Endothelial cell of umbilical vein (primary cell): ENCODE measurements at regions not wholly inside any gene's neighbourhood (a gene's known extent, or its start where the extent isn't known, plus 50 kb on each side); places are given as distances from the start of the nearest gene placed in this dataset.

ENCODE experiments used
- BruUV-seq: library from RNA; stranded (reverse); fragments of 400-500 nt; replicated peaks from 2 replicates; lab custom pipeline; 2021; lab: Mats Ljungman, UMichigan
- CTCF ChIA-PET: fragments of 300-600, 350-600 bp; sonication (Branson Sonifier 250); formaldehyde crosslinking; loops from one replicate; lab custom pipeline; 2021; ENCODE audit warnings: antibody characterized with exemption, inconsistent platforms; lab: Charles Lee
- POLR2A ChIA-PET: fragments of 300-600, 350-600 bp; sonication (Branson Sonifier 250); formaldehyde crosslinking; loops from one replicate; lab custom pipeline; 2021; ENCODE audit warnings: antibody characterized with exemption, inconsistent platforms; lab: Charles Lee
- DNase-seq: peaks from one replicate; pipeline ENCODE4 v3.0.0-alpha.2; 2011; ENCODE audit warnings: low read depth, low spot score
- FAIRE-seq: peaks from 2 replicates; lab custom pipeline; 2011; peaks lifted over from hg19 to GRCh38; lab: Jason Lieb, UNC
- H2AFZ ChIP-seq: 2 replicates; pipeline ENCODE4 v1.6.0; 2012; ENCODE audit warnings: low read depth, low read length, control low read depth, inconsistent platforms
- H3K27ac ChIP-seq: 2 replicates; pipeline ENCODE4 v1.5.1; 2011; ENCODE audit warnings: low read depth, mild to moderate bottlenecking, control low read depth, low read length, moderate library complexity; ENCODE audit not compliant: insufficient read depth
- H3K27me3 ChIP-seq, 2 experiments: 2 replicates each; pipeline versions ENCODE4 v1.6.0 to v1.6.1; 2011; ENCODE audit warnings: low read length in 2 of 2, mixed read lengths in 1 of 2; ENCODE audit not compliant: control insufficient read depth in 2 of 2, insufficient read depth in 2 of 2
- H3K36me3 ChIP-seq, 2 experiments: 2 replicates in 1 of 2; 3 replicates in 1 of 2; pipeline ENCODE4 v1.5.1; 2011; ENCODE audit warnings: low read length in 2 of 2, mild to moderate bottlenecking in 1 of 2, moderate library complexity in 1 of 2; ENCODE audit not compliant: control insufficient read depth in 2 of 2, insufficient read depth in 2 of 2; ENCODE audit errors: extremely low read depth in 1 of 2
- H3K4me1 ChIP-seq: 3 replicates; pipeline ENCODE4 v1.5.1; 2011; ENCODE audit warnings: mild to moderate bottlenecking, low read length; ENCODE audit not compliant: control insufficient read depth, insufficient read depth; ENCODE audit errors: extremely low read depth
- H3K4me2 ChIP-seq: 2 replicates; pipeline ENCODE4 v1.6.1; 2011; ENCODE audit warnings: low read length, control low read depth, mixed read lengths; ENCODE audit not compliant: insufficient read depth
- H3K4me3 ChIP-seq, 3 experiments: fragments of 200-600 bp in 1 of 3; sonication (generic), shearing (Covaris generic) in 1 of 3; replicated peaks in 1 of 3; 2 replicates each; pipeline ENCODE4 v1.5.1; 2011 to 2016; ENCODE audit warnings: control low read depth in 3 of 3, low read length in 3 of 3, mild to moderate bottlenecking in 2 of 3, inconsistent platforms in 1 of 3, low read depth in 1 of 3, moderate library complexity in 1 of 3; ENCODE audit not compliant: insufficient read depth in 1 of 3
- H3K79me2 ChIP-seq: 2 replicates; pipeline ENCODE4 v1.6.0; 2012; ENCODE audit warnings: low read length, inconsistent platforms; ENCODE audit not compliant: control insufficient read depth, insufficient read depth
- H3K9ac ChIP-seq: replicated peaks from 2 replicates; pipeline ENCODE3; 2011; ENCODE audit warnings: low read length, control low read depth; ENCODE audit not compliant: insufficient read depth; ENCODE audit errors: extremely low read depth
- H3K9me1 ChIP-seq: replicated peaks from 3 replicates; pipeline ENCODE4 v1.6.0; 2011; ENCODE audit warnings: mild to moderate bottlenecking, low read length; ENCODE audit not compliant: control insufficient read depth, insufficient read depth; ENCODE audit errors: extremely low read depth
- H3K9me3 ChIP-seq: replicated peaks from 2 replicates; pipeline ENCODE4 v1.5.1; 2012; ENCODE audit warnings: low read length, inconsistent platforms; ENCODE audit not compliant: control insufficient read depth, insufficient read depth
- H4K20me1 ChIP-seq: replicated peaks from 2 replicates; pipeline ENCODE3; 2011; ENCODE audit warnings: mild to moderate bottlenecking, low read length; ENCODE audit not compliant: control insufficient read depth, insufficient read depth; ENCODE audit errors: extremely low read depth
- EZH2 ChIP-seq: IDR thresholded peaks from 2 replicates; pipeline ENCODE4 v1.6.1; 2012; ENCODE audit warnings: borderline replicate concordance, low read depth, mild to moderate bottlenecking, moderate library complexity, low read length, inconsistent platforms; ENCODE audit not compliant: severe bottlenecking
- FOS ChIP-seq: IDR thresholded peaks from 2 replicates; pipeline ENCODE4 v1.6.1; 2011; ENCODE audit warnings: mild to moderate bottlenecking, low read length, moderate library complexity, borderline replicate concordance; ENCODE audit not compliant: insufficient read depth
- GATA2 ChIP-seq: IDR thresholded peaks from 2 replicates; pipeline ENCODE4 v1.7.0; 2011; ENCODE audit warnings: low read depth, mild to moderate bottlenecking, moderate library complexity, mixed read lengths, low read length; ENCODE audit not compliant: insufficient read length, insufficient read depth
- JUN ChIP-seq: IDR thresholded peaks from 2 replicates; pipeline ENCODE4 v1.6.1; 2011; ENCODE audit warnings: borderline replicate concordance, low read depth; ENCODE audit not compliant: insufficient read length, insufficient read depth
- MYC ChIP-seq: IDR thresholded peaks from one replicate; pipeline ENCODE4 v1.6.1; 2011; ENCODE audit warnings: mild to moderate bottlenecking, low read depth, low read length
- POLR2A ChIP-seq: IDR thresholded peaks from 2 replicates; pipeline ENCODE4 v1.6.1; 2012; ENCODE audit warnings: low read depth, mild to moderate bottlenecking, control low read depth, low read length
- POLR2AphosphoS5 ChIP-seq: IDR thresholded peaks from 2 replicates; pipeline ENCODE4 v1.6.1; 2012; ENCODE audit warnings: low read depth, mild to moderate bottlenecking, control low read depth, low read length, moderate library complexity; ENCODE audit not compliant: insufficient read depth
- dilution Hi-C: fragments of 300-500 bp; cut with MboI; formaldehyde crosslinking; loops from one replicate; pipeline ENCODE4 v1.15.0; 2019; ENCODE audit warnings: low sequenced_read_pairs; ENCODE audit not compliant: extremely low pct_ligation_motif_present
- intact Hi-C: fragments of 100-400 bp; cut with micrococcal nuclease; formaldehyde crosslinking; loops from one replicate; pipeline ENCODE4 v1.10.0; 2022
- TF ChIP-seq, protein P1 (sequence below), 2 donors: IDR thresholded peaks; 1 replicate in 1 of 2; 2 replicates in 1 of 2; pipeline ENCODE4 v1.5.1; 2011; ENCODE audit warnings: low read length in 2 of 2, mild to moderate bottlenecking in 2 of 2, moderate library complexity in 2 of 2, control low read depth in 1 of 2, inconsistent platforms in 1 of 2, low read depth in 1 of 2; ENCODE audit not compliant: insufficient read depth in 1 of 2; ENCODE audit errors: extremely low read depth in 1 of 2
- TF ChIP-seq, protein P2 (sequence below): IDR thresholded peaks from 2 replicates; pipeline ENCODE4 v1.6.1; 2011; ENCODE audit not compliant: insufficient read depth, insufficient read length

DNA sequence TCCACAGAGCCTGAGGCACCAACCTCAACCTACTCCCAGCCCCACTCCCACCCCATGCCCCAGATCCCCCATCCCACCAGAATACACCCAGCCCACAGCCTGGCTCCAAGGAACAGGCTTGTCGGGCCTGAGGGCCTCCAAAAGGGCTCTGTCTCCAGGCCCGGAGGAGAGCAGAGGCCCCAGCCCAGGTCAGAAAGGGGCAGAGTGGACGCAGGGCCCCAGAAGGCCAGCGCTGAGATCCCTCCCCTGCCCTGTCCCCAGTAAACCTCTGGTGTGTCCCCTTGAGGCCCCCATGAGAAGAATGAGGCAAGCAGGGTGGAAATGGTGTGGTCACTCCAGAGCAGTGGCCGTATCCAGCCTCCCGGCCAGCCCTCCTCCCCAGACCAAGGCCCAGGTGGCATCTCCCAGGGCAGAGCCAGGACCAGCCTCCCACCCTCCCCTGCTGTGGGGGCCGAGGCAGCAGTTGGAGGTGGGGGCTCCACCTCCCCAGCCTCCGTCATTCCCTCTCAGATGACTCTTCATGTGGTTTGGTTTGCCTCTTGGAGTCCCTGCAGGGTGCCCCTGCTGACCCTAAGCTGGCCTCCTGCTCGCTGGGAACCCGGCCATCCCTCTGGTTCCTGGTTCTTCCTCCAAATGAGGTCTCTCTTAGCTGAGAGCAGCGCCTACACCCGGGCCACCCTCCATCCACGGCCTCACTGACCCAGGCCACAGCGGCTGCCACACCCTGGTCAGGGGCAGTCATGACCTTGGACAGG is 195.0 kb downstream of the IGLL1 start:
- Histone ChIP-seq H3K36me3 (no peaks in the 10 kb centered on the region), H3K4me2 (no peak overlapping the region), H3K4me1 (no peaks in the 10 kb centered on the region), H3K27ac (no peak overlapping the region), H3K9ac (no peak overlapping the region), H4K20me1 (no peaks in the 10 kb centered on the region), H3K4me3 (no peak overlapping the region), H3K79me2 (no peaks in the 10 kb centered on the region), H3K9me3 (no peaks in the 10 kb centered on the region), H3K27me3 (no peaks in the 10 kb centered on the region), H3K9me1 (no peaks in the 10 kb centered on the region), H2AFZ (no peak overlapping the region)
- BruUV-seq, result no TSS peak
- intact Hi-C loops (loop anchor here (5.0 to 10.0 kb wide), 2 partner anchors 152 to 240 kb away; partner anchors contain the start of genes RAB36 and RSPH14), dilution Hi-C loops (no loop called here)
- POLR2A ChIA-PET, result no interaction called here
- TF ChIP-seq FOS, result no peak
- TF ChIP-seq GATA2, result no peak
- TF ChIP-seq, protein P1, sequence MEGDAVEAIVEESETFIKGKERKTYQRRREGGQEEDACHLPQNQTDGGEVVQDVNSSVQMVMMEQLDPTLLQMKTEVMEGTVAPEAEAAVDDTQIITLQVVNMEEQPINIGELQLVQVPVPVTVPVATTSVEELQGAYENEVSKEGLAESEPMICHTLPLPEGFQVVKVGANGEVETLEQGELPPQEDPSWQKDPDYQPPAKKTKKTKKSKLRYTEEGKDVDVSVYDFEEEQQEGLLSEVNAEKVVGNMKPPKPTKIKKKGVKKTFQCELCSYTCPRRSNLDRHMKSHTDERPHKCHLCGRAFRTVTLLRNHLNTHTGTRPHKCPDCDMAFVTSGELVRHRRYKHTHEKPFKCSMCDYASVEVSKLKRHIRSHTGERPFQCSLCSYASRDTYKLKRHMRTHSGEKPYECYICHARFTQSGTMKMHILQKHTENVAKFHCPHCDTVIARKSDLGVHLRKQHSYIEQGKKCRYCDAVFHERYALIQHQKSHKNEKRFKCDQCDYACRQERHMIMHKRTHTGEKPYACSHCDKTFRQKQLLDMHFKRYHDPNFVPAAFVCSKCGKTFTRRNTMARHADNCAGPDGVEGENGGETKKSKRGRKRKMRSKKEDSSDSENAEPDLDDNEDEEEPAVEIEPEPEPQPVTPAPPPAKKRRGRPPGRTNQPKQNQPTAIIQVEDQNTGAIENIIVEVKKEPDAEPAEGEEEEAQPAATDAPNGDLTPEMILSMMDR (IDR thresholded peaks at IDR 0.05; ENCODE audit: extremely low read depth in 1 of 2, insufficient read depth in 1 of 2, low read depth in 1 of 2, low read length in 2 of 2), result no peak
- no peak for TF ChIP-seq POLR2AphosphoS5
- TF ChIP-seq POLR2A, result no peak
- TF ChIP-seq JUN, result no peak
- TF ChIP-seq EZH2, result no peak
- TF ChIP-seq MYC, result no peak
- TF ChIP-seq, protein P2, sequence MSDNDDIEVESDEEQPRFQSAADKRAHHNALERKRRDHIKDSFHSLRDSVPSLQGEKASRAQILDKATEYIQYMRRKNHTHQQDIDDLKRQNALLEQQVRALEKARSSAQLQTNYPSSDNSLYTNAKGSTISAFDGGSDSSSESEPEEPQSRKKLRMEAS, result no peak
- DNase-seq, result no peak
- CTCF ChIA-PET, result interaction anchor here (0.5 to 2.5 kb wide), 56 partner anchors 10 to 576 kb away, joined by 3 to 133 read pairs (median 4); partner anchors contain the start of genes BCR, GNAZ, RAB36 and RSPH14
- FAIRE-seq, result no peak
